Naive thymus-derived CD4-positive, alpha-beta T cell (primary cell): ENCODE measurements at regions not wholly inside any gene's neighbourhood (a gene's known extent, or its start where the extent isn't known, plus 50 kb on each side); places are given as distances from the start of the nearest gene placed in this dataset.

Experiments used
- ATAC-seq: fragments of 150-1000 bp; cut with Tn5 transposase; 2 replicates; pipeline ENCODE4 v1.10.0; 2021; ENCODE audit warnings: mild to moderate bottlenecking, moderate library complexity
- CTCF ChIA-PET: fragments of 350-600 bp; sonication (Branson Sonifier 250); formaldehyde crosslinking; loops from one replicate; lab custom pipeline; 2021; ENCODE audit warnings: antibody characterized with exemption; lab: Charles Lee
- POLR2A ChIA-PET: fragments of 350-600 bp; sonication (Branson Sonifier 250); formaldehyde crosslinking; loops from one replicate; lab custom pipeline; 2021; ENCODE audit warnings: antibody characterized with exemption, inconsistent platforms; lab: Charles Lee
- DNase-seq, 9 donors: peaks; one replicate each; pipeline versions ENCODE4 v3.0.0 to v3.0.0-alpha.2; 2020 to 2022; ENCODE audit warnings: mixed read lengths in 1 of 9
- H3K27ac ChIP-seq: one replicate; pipeline ENCODE4 v1.7.0; 2013; ENCODE audit warnings: mild to moderate bottlenecking, low read depth, low read length, moderate library complexity
- H3K27me3 ChIP-seq, 2 donors: one replicate each; pipeline ENCODE4 v1.7.0; 2013; ENCODE audit warnings: low read length in 2 of 2, mild to moderate bottlenecking in 2 of 2, moderate library complexity in 2 of 2; ENCODE audit not compliant: control insufficient read depth in 2 of 2, insufficient read depth in 2 of 2
- H3K36me3 ChIP-seq, 3 experiments: 1 replicate in 2 of 3; 2 replicates in 1 of 3; pipeline ENCODE4 v1.7.0; 2013; ENCODE audit warnings: low read length in 3 of 3, mild to moderate bottlenecking in 3 of 3, moderate library complexity in 1 of 3; ENCODE audit not compliant: insufficient read depth in 3 of 3, control insufficient read depth in 2 of 3
- H3K4me1 ChIP-seq, 2 donors: one replicate each; pipeline ENCODE4 v1.7.0; 2013; ENCODE audit warnings: low read length in 2 of 2, mild to moderate bottlenecking in 2 of 2, moderate library complexity in 1 of 2; ENCODE audit not compliant: control insufficient read depth in 2 of 2, insufficient read depth in 2 of 2
- H3K4me3 ChIP-seq: 2 replicates; pipeline ENCODE4 v1.7.0; 2013; ENCODE audit warnings: mild to moderate bottlenecking, low read length
- H3K9me3 ChIP-seq, 3 experiments: 1 replicate in 2 of 3; 2 replicates in 1 of 3; pipeline ENCODE4 v1.7.0; 2013; ENCODE audit warnings: low read length in 3 of 3; ENCODE audit not compliant: control insufficient read depth in 2 of 3
- H3K27ac Mint-ChIP-seq, 9 donors: one replicate each; pipeline ENCODE4 v1.8.0; 2020 to 2022; ENCODE audit warnings: mixed read lengths in 9 of 9, mild to moderate bottlenecking in 8 of 9, moderate library complexity in 5 of 9, inconsistent platforms in 2 of 9
- H3K27me3 Mint-ChIP-seq, 5 donors: one replicate each; pipeline ENCODE4 v1.8.0; 2021 to 2022; ENCODE audit warnings: mixed read lengths in 5 of 5, mild to moderate bottlenecking in 1 of 5
- H3K36me3 Mint-ChIP-seq, 5 donors: one replicate each; pipeline ENCODE4 v1.8.0; 2020 to 2022; ENCODE audit warnings: mixed read lengths in 5 of 5, mild to moderate bottlenecking in 3 of 5, inconsistent platforms in 1 of 5
- H3K4me1 Mint-ChIP-seq, 7 donors: one replicate each; pipeline ENCODE4 v1.8.0; 2020 to 2022; ENCODE audit warnings: mixed read lengths in 7 of 7, mild to moderate bottlenecking in 3 of 7, inconsistent platforms in 1 of 7
- H3K4me3 Mint-ChIP-seq, 10 donors: one replicate each; pipeline ENCODE4 v1.8.0; 2020 to 2022; ENCODE audit warnings: mild to moderate bottlenecking in 10 of 10, mixed read lengths in 10 of 10, moderate library complexity in 6 of 10, inconsistent platforms in 2 of 10
- H3K9me3 Mint-ChIP-seq, 11 donors: one replicate each; pipeline ENCODE4 v1.8.0; 2020 to 2022; ENCODE audit warnings: mixed read lengths in 11 of 11, mild to moderate bottlenecking in 4 of 11, inconsistent platforms in 1 of 11, moderate library complexity in 1 of 11
- intact Hi-C, 2 donors: fragments of 100-400 bp; cut with micrococcal nuclease; formaldehyde crosslinking; loops; one replicate each; pipeline ENCODE4 v1.15.1; 2023

DNA sequence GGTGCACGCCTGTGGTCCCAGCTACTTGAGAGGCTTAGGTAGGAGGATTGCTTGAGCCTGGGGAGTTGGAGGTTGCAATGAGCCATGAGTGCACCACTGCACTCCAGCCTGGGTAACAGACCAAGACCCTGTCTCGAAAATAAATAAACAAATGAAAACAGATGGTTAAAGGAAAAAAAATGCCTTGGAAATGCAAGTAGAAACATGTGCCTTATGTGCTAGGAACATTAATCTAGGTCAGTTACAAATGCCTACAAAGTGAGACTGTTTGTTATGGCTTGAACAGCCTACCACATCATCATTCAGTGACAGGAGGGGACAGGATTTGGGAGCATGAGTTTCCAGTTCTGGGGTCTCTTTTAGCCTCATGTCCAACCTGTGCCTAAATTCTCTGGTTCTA, 52.4 kb upstream of the BCAT1 start:
- peaks cover 0 to 16% (median 9%) of the 10 kb centered on the region in 7 donors for H3K4me1 Mint-ChIP-seq
- H3K27ac Mint-ChIP-seq, result no peak overlapping the region
- Histone ChIP-seq H3K27me3 (no peaks in the 10 kb centered on the region), H3K27ac (no peak overlapping the region), H3K9me3 (no peaks in the 10 kb centered on the region), H3K36me3 (no peaks in the 10 kb centered on the region), H3K4me3 (no peak overlapping the region), H3K4me1 (peaks cover 0 to 11% of the 10 kb centered on the region in 2 donors)
- no peaks in the 10 kb centered on the region for H3K36me3 Mint-ChIP-seq
- H3K27me3 Mint-ChIP-seq, result peaks cover 0 to 26% (median 0%) of the 10 kb centered on the region in 5 donors
- ChIA-PET CTCF (interaction anchor here (1.1 kb wide), 1 partner anchor 122 kb away, joined by 3 read pairs; no protein-coding TSS in a partner anchor), POLR2A (no interaction called here)
- ATAC-seq (no peak), DNase-seq (no peak)
- intact Hi-C loops, result no loop called here
- no peaks in the 10 kb centered on the region for H3K9me3 Mint-ChIP-seq
- no peak overlapping the region for H3K4me3 Mint-ChIP-seq
